Activated CD4-positive, alpha-beta T cell treated with anti-CD3 and anti-CD28 coated beads for 48 hours (primary cell): ENCODE measurements at regions not wholly inside any gene's neighbourhood (a gene's known extent, or its start where the extent isn't known, plus 50 kb on each side); places are given as distances from the start of the nearest gene placed in this dataset.

Source experiments
- DNase-seq: peaks from one replicate; pipeline ENCODE4 v3.0.0-alpha.2; 2020

DNA sequence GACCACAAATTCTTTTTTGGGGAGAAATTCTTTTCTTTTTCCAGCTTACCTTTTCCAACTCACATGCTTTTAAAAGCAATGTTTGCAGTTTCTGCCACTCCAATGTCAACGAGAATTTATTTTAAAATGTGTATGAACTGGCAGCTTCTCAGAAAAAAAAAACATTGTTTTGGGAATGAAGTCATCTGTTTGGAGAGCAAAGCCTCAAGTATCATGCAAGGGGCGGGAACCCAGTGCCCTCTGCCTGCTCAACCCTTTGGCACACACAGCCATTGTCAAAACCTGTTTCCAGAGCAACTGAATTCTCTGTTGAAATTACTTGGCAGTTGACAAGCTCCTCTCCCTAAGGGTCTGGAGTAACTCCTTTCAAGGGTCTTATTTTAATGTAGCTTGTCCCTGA is 128.5 kb downstream of the QPCT start:
- no peak for DNase-seq

- DNase-seq = no peak
Observed at GRCh38 chr2:37476411-37476810, 132.0 kb downstream of the QPCT start.

DNA sequence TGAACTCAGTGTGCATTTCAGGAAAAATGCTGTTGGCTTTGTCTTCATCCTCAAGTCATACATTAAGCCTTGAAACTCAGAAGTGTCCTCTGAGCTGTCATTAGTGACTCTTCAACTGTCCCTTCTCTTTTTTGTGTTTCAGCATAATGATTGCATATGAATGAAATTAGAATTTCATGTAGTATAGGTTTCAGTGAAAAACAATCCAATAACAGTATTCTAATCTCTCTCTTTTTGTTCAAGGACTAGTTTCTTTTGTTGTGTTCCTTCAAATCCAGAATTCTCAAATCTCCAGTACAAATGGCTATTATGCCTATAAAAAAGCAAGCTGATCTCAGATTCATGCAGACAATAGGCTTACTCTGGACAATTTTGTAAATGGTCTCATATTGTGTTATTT is 133.5 kb downstream of the QPCT start:
- no peak for DNase-seq

DNA sequence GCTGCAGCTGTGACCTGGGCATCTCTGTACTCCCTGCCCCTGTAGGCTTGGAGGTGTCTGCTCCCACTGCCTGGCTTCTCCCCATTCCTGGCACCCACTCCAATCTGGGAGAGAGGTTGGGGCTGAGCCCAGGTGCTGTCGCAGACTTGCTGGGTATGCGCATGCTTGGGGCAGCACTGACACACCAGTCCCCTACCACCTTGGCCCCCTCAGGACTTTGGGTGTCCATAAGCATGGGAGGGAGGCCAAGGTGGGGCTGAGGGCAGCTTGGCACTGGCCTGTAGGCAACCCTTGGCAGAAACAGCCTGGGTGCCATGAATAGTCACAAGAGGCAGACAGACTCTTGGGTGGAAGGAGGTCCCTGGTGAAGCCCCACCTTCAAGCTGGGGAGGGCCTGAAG is 136.8 kb downstream of the QPCT start:
- DNase-seq = no peak

- DNase-seq = no peak
Observed at GRCh38 chr2:37489041-37489456, 144.6 kb downstream of the QPCT start.

DNA sequence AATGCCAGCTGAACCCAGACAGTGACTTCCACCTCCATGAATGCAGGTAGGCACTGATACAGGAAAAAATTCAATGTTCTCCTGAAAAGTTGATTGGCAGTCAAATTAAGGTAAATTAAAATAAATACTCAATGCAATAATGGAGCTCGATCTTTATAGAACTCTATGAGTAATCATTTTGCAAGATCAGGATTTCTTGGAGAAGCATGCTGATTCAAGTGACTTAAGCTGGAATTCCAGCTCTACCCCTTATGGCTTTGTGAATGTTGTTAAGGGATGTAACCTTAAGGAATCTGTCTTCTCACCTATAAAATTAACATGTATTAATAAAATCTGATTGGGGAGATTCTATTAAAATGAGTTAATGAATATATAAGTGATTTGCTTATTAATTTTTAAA is 145.1 kb downstream of the QPCT start:
- no peak for DNase-seq

DNA sequence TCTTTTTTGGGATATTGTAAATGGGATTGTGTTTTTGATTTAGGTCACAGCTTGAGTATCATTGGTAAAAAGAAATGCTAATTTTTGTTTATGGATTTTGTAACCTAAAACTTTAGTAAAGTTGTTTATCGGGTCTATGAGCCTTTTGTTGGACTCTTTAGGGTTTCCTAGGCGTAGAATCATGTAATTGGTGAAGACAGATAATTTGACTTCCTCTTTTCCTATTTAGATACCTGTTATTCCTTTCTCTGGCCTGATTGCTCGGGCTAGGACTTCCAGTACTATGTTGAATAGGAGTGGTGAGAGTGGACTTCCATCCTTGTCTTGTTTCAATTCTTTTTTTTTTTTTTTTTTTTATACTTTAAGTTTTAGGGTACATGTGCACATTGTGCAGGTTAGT is 149.0 kb downstream of the QPCT start:
- DNase-seq = no peak

DNA sequence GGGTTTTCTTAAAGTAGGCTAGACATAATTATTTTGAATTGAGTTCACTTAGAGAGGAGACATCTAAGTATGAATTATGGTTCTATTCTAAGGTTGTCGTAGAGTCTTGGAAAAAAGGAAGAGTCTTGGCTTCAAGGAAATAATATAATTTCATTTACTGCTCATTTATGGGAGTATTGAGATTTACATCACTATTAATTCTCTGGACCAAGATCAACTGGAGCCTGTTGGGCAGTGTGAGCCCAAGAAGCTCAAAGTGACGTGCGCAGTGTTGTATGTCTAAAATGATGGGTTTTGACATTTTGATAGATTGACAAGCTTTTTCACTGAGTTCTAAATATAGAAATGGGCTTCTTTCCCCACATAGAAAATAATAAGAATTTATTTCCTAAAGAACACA is 154.7 kb downstream of the QPCT start:
- no peak for DNase-seq

DNA sequence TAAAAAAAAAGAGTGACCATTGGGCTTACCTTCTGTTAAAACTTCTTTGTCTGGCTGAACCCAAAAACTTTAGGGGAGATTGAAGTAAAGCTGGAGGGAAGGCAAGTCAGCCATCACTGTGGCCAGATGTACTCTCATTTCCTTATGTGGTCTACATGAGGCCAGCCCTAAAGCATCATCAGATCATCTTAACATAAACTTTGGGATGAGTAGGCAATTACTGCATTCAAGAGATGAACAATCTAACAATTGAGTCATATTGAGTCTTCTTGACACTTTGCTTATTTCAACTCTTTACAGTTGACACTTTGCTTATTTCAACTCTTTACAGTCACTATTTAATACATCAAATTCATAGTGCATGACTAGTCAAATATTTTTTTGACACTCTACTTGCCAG is 155.6 kb downstream of the QPCT start:
- DNase-seq = no peak

- DNase-seq = no peak
Observed at GRCh38 chr2:37501113-37501512, 156.7 kb downstream of the QPCT start.

DNA sequence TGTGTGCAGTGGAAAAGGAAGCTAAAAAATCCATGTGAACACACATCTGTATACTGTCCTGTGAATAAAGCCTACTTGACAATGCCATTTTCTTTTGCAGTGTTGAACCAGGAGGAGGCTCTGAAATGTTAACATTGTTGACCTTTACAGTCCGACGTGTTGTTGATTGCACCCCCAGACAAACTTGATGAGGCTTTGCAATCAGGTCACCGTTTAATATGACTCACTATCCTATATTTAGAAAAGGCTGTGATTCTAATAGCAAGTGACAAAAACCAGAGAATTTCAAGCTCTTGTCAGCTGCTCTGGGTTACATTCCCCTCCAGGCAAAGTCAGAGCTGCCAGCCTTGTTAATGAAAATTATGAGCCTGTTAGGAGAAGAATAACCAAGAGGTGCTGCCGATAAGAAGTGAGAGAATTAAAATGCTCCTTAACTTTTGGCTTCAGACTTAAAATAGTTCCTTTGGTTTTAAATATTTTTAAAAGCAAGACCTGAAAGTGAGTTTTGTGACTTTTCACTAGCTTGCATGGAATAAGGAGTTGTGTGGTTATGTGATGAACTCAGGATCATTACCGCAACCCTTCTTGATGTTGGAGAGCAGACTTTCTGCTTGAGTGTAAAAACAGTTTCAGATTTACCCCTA is 162.1 kb downstream of the QPCT start:
- DNase-seq = no peak

GRCh38 chr2:37507051-37507410 is 162.6 kb downstream of the QPCT start:
- DNase-seq = no peak

DNA sequence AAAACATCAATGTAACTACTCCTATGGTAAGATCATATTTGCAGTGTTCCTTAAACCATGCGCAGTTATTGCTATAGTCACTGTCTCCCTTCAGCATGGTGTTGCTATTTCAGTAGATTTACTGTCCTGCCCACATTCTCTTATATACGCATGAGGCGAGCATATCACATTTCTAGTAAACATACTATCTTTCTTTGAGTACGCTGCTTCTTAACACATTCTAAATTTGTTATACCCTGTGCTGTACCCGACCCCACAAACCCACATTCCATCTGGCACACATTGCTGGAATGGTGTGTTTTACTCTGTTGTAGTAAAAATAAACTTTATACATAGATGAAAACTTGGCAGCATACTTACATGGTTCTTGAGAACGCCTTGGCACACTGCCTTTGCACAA is 163.3 kb downstream of the QPCT start:
- DNase-seq = no peak

- no peak for DNase-seq
Observed at GRCh38 chr2:37512971-37513370, 158.5 kb downstream of the CDC42EP3 start.

- DNase-seq = no peak
Observed at GRCh38 chr2:37523814-37524362, 147.6 kb downstream of the CDC42EP3 start.

- DNase-seq = no peak
Observed at GRCh38 chr2:37526323-37526722, 145.1 kb downstream of the CDC42EP3 start.

DNA sequence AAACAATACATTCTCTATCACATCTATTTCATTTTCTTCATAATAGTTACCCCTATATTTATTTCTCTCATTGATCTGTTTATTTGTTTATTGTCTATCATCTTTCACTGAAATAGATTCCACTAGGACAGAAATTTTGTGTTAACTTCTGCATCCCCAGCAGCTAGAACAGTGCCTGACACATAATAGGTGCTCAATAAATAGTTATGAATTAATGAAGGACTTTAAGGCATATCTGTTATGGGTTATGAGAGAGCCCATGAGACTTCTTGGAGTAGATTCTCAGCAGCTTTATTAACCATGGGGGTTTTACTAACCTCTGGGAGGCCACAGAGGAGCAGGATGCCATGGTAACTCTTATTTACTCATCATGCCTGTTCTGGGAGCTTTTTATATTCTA is 144.6 kb downstream of the CDC42EP3 start:
- DNase-seq = no peak

DNA sequence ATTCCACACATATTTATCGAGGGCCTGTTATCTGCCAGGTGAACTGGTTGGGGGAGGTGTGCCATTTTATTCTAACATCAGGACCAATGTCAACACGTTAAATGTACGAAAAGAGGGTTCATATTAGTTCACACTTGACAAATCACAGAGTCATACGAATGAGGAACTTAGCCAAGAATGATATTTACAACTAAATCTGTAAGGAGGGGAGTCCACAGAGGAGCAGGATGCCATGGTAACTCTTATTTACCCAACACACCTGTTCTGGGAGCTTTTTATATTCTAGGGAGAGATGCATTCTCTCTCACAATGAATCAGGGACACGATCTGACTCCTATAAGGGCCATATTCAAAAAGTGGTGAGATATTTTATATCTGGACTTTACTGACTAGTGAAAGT is 144.1 kb downstream of the CDC42EP3 start:
- no peak for DNase-seq

- DNase-seq = no peak
Observed at GRCh38 chr2:37529830-37530415, 141.5 kb downstream of the CDC42EP3 start.

- no peak for DNase-seq
Observed at GRCh38 chr2:37532503-37532902, 138.9 kb downstream of the CDC42EP3 start.

DNA sequence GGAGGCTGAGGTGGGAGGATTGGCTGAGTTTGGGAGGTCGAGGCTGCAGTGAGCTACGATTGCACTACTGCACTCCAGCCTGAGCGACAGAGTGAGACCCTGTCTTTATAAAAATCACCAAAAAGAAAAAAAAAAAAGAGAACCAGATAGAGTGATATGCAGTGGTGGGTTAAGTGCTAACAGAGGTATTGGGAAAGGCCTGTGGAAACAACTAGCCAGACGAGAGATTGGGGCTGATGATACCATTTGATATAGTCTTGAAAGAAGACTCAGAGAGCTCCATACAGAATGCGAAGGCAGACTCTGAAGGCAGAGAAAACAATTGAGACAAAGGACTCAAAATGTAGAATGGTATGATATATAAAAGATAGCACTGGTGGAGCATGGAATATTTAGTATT is 134.1 kb downstream of the CDC42EP3 start:
- no peak for DNase-seq

GRCh38 chr2:37541516-37541915 is 129.9 kb downstream of the CDC42EP3 start:
- DNase-seq = no peak

DNA sequence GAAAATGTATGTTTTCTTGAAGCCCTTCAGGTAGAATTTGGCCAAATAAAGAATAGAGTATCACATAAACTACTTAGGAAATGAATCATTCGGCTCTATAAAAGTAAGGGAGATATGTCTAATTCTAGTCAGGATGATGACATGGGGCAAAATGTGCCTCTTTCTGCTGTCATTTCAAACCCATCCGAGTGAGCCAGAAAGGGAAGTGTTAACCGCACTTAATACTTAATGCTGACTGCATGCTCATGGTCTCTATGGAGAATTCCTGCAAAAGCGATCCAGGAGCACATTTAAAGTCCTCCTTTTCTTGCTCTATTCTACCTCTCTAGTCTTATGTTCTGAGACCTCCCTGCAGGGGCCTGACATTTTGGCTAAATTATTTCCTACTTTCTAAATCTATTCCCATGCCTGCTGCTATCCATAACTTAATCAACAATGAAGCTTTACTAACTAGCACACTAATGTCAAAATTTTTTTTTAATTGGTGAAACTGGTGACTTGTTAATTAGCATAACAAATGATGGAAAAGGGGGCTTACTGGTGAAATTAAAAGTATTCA is 127.4 kb downstream of the CDC42EP3 start:
- no peak for DNase-seq

DNA sequence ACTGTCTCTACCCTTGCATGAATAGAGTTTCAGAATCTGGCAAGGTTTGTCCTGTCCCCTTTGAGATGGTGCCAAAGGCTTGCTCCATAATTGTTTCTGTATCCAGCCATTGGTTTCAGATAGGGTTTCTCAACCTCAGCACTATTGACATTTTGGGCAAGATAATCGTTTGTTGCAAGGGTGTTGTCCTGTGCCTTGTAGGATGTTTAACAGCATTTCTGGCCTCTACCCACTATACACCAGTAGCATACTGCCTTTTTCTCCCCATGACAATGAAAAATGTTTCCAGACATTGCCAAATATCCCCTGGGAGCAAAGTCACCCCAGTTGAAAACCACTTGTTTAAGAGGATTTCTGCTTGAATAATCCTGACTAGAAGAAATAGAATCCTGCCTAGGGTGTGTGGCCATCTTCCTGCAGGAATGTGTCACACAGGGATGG is 126.8 kb downstream of the CDC42EP3 start:
- DNase-seq = no peak

DNA sequence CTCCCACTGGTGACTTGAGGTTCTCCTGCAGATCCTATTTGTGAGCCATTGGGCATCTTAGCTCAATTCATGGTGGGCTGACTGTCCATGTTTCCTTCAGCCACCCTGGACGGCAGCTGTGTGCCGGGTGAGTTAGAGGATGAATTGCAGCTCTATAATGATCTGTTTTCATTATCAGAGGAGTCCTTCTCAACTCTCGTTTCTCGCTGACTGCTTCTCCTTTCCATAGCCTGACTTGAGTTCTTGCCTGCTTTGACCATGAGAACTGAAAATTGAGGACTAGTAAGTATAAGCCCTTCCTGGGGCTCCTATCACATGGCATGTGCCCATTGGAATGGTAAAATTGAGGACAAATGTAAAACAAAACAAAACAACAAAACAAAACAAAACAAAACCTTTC is 121.8 kb downstream of the CDC42EP3 start:
- DNase-seq = no peak
